GM18909 (cell line): ENCODE measurements at regions not wholly inside any gene's neighbourhood (a gene's known extent, or its start where the extent isn't known, plus 50 kb on each side); places are given as distances from the start of the nearest gene placed in this dataset.
"Not testable (repeated sequence)": the region's sequence is repeated elsewhere in the genome, so short reads cannot be mapped to it uniquely, and the experiment has no call there.

Source experiments
- ATAC-seq: cut with Tn5 transposase; IDR thresholded peaks from one replicate; pipeline ENCODE4 v1.9.1; 2021; ENCODE audit warnings: mild to moderate bottlenecking; ENCODE audit not compliant: unreplicated experiment, poor library complexity

DNA sequence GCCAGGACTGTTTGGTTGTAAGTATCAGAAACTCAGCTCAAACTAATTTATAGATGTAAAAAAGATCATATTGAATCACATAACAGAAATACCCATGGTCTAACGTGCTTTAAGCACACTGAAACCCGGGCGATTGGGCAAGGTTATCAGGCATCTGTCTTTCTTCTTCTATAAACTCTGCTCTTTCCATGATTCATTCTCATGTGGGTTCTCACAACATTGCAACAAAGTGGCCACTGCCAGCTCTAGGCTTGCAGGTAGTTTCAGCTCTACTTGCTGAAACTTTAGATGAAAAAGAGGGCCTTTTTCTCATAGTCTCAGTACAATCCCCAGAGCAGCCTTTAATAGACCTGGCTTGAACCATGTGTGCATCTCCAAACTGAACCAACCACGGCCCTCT lies 456.1 kb downstream of the MFSD1 start:
- no peak for ATAC-seq

GRCh38 chr3:159258934-159259333 lies 457.1 kb downstream of the MFSD1 start:
- no peak for ATAC-seq

- no peak for ATAC-seq
Observed at GRCh38 chr3:159260049-159260662, 458.3 kb downstream of the MFSD1 start.

GRCh38 chr3:159261333-159261732 lies 459.5 kb downstream of the MFSD1 start:
- not testable (repeated sequence) for ATAC-seq

DNA sequence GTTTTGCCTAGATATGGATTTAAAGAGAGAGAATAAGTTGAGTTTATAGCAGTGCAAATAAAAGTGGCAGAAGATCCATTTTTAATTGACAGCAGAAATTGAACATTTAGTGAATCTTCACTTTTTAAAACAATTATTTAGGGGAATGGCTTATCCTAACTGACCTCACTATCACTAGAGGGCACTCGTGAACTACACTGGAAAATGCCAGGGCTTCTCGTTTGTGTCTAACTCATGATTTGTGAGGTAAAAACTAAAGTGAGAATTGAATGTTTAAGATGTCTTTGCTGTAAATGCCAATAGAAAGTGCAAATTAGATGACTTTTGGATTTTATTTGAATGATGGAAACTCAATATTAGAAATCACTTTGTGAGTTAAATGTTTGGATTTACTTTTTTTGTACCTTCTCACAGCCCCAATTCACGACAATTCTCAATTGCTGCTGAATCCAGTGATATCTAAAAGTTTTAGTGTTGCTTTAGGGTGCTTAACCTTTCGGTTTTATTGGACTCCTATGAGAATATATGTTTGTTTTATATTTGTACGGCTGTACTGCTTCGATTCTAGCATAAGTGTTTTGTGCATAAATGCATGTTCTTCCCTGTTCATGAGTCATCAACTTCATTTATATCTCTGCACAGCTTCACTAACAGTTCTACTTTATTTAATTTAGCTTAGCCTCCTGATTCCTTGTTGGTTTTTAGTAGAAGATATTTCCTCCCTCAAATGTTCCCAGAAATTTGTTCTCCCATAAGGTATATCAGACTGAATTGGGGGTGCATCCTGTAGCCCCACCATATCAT lies 462.1 kb downstream of the MFSD1 start:
- ATAC-seq: no peak

- ATAC-seq: no peak
Observed at GRCh38 chr3:159265705-159266104, 463.9 kb downstream of the MFSD1 start.

GRCh38 chr3:159266779-159267178 lies 464.9 kb downstream of the MFSD1 start:
- ATAC-seq: no peak

GRCh38 chr3:159271799-159272512 lies 470.1 kb downstream of the MFSD1 start:
- ATAC-seq: no peak

DNA sequence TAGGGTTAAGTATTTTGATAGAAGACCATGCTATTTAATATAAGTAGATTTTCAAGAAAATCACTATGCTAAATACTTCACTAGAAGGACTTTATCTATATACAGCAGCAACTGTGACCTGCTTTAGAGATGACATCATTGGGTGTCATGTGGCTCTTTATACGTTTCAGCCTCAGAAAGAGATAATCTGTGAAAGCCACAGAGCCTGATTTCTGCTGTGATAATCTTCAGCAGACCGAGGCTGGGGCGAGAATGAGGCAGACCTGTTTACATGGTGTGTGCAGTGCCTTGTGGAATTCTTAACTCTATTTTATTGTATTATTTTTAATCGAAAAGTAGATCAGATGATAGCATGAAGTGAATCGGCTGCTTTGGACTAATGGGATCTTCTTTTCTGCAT lies 471.2 kb downstream of the MFSD1 start:
- ATAC-seq: no peak

- ATAC-seq: no peak
Observed at GRCh38 chr3:159273608-159274007, 471.8 kb downstream of the MFSD1 start.

- ATAC-seq: no peak
Observed at GRCh38 chr3:159275741-159276140, 473.9 kb downstream of the MFSD1 start.

DNA sequence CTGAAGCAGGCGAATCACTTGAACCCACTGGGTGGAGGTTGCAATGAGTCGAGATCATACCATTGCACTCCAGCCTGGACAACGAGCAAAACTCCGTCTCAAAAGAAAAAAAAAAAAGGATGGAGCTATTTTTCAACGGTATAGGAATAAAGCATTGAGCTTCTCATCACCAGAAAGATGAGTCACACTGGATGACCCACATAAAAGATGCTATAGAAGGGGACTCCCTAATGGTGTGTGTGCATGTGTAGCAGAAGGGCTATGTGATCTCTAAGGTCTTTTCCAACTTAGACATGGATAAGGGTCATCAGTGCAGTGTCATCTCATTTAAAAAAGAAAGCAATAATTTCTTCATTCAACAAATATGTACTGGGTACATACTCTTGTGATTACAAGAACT lies 476.0 kb downstream of the MFSD1 start:
- ATAC-seq: no peak

DNA sequence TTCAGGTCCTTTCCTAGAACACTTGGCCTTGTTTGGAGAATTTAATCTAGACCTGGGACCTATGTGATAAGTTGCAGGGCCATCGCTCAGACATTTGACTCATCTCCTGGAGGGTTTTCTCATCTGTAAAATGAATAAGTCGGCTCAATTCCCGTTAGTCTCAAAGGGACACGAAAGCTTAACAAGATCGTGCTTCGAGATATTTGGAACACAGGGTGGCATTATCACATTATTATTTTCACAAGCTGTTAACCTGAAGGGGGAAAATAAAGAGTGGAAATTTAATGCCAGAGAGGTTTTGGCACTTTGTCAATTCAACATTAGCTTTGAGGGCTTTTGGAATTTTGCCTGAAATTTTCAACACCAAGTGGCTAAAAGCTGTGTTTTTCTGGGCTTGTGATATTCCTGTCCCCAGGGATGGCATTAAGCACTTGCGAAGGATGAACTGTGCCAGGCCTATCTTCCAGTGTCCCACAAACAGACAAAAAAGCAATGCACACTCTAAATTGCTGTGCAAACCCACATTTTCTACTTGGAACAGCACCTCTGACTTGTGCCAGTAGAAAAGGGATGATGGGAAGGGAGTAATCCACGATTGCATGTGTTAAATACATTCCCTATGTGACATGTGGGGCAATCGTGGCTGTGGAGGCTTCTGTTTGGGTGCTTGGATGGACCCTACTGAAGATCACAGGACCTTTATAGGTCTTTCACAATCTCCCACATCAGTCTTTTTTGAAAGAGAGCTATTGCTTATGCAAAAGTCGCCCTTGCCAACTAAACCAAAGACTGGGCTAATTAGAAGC lies 478.7 kb downstream of the MFSD1 start:
- no peak for ATAC-seq

DNA sequence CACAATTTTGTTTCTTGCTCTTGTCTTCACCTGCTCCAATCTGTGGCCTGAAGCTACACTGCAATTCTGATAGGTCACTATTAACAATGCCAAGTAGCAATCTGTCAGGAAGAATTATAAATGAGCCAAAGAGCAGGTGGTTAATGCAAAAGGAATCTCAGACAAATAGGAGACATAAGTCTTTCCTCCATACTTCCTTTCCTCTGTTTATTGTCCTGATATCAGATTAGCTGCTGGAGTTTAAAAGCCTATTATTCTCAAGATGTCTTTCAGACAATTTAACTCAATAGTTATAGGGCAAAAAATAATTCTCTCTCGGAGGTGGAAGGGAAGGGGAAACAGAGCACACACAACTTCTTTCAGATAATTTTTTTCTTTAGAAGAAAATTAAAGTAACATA lies 491.6 kb downstream of the MFSD1 start:
- no peak for ATAC-seq

- no peak for ATAC-seq
Observed at GRCh38 chr3:159301961-159302360, 500.1 kb downstream of the MFSD1 start.

DNA sequence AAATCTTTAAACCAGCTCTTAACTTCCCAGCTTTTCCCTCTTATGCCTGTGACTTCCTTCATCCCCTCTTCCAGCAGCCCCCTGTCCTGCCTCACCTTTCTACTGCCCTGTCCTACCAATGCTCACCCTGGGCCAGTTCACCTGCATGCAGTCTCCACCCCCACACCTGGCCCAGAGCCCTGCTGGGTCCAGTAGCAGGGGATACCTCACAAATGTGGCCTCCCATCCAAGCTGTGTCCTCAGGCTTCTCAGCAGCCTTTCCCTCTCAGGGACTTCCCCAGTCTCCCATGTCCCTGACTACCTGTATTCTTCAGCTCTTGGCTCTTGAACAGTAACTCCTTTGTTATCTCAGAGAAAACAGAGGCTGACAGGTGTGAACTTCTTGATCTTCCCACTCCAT lies 503.2 kb downstream of the MFSD1 start:
- ATAC-seq: no peak

DNA sequence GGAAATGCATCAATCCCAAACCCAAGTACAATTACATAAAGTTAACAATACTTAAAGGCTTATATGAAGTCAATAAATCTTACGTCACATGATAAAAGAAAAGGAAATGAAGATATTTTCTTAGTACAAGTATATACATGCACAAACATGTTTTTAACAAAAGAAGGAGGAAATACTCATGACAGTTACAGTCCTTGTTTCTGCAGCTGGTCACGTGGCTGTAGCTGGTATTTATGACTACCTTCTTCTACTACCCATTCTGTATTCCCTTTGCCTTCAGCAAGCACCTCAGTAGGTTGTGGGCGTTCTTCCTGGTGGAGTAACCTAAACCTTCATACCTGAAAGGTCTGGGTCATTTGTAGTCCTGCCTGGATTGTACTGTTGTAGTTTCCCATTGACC lies 514.9 kb downstream of the MFSD1 start:
- ATAC-seq: not testable (repeated sequence)

- no peak for ATAC-seq
Observed at GRCh38 chr3:159319156-159319555, 517.3 kb downstream of the MFSD1 start.

DNA sequence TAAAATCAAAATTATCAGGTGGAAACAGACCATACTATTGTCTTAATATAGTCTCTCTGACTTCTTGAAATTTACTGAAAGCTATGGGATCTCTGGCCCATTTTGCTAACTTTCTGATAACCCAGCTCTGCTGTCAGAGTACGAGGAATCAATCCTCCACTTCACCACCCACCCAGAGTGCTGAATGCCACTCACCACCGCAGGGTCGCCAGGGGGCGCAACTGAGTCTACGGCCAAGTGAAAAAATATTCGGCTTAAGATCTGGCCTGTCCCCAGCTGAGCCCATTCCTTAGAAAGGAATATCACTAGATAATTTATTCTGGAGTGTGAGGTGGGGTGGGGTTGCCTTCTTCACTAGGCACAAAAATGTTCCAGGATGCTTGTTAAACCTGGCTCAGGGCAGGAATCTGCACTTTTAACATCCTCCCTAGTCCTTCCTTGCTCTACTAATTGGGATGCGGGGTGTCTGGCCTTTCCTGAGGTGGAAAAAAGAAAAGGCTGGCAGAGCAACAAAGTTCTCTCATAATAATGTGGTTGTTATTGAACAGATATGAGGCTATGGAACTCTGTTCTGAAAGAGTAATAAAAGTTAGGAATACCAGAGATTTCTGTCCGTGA lies 520.6 kb downstream of the MFSD1 start:
- peak; percentile 71 for ATAC-seq

DNA sequence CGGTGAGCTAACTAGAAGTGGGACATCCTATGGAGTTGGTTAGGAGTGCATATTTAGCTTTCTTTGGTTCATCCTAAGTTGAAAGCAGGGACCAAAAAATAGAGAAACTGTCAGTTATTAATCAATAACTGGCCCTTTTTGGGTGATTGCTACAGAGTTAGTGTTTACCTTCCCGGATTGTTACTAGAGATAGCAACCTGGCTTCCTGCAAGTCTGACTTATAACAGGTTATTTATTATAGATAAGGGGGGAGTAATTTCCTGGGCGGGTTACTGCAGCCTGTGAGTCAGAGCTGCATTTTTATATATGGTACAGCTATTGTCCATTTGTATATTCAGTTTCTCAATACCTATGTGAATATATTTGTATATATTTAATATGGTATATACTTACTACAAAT lies 522.0 kb downstream of the MFSD1 start:
- no peak for ATAC-seq
